K562 (cell line): ENCODE measurements at regions not wholly inside any gene's neighbourhood (a gene's known extent, or its start where the extent isn't known, plus 50 kb on each side); places are given as distances from the start of the nearest gene placed in this dataset.

ENCODE experiments used
- ATAC-seq: fragments of 200-7000 bp; cut with Tn5 transposase; 3 replicates; pipeline ENCODE4 v1.9.1; 2020; ENCODE audit warnings: moderate library complexity
- BruUV-seq: library from RNA; stranded (reverse); fragments of 400-500 nt; replicated peaks from 2 replicates; lab custom pipeline; 2021; lab: Mats Ljungman, UMichigan
- CTCF ChIA-PET: fragments of 300-600 bp; formaldehyde crosslinking; extraction: SDS; loops from one replicate; lab custom pipeline; 2021; ENCODE audit warnings: low intra/inter-chr PET ratio; lab: Yijun Ruan, JAX
- POLR2A ChIA-PET: fragments of 300-600, 350-650 bp; sonication (Branson Sonifier 250); formaldehyde crosslinking; extraction: SDS; loops from one replicate; lab custom pipeline; 2021; ENCODE audit warnings: antibody characterized with exemption, inconsistent platforms; lab: Yijun Ruan, JAX
- DNase-seq, 4 experiments: peaks; one replicate each; pipeline versions ENCODE4 v3.0.0 to v3.0.0-alpha.2; 2011 to 2018; ENCODE audit warnings: low spot score in 3 of 4, mixed read lengths in 3 of 4; ENCODE audit errors: extremely low read depth in 1 of 4
- FAIRE-seq: peaks from 2 replicates; lab custom pipeline; 2011; peaks lifted over from hg19 to GRCh38; lab: Jason Lieb, UNC
- H2AFZ ChIP-seq: 2 replicates; pipeline ENCODE4 v1.6.0; 2011; ENCODE audit warnings: low read depth, low read length, control low read depth, inconsistent platforms
- H3K27ac ChIP-seq: fragments of 200-600 bp; 3 replicates; pipeline ENCODE4 v1.8.0; 2011; ENCODE audit warnings: low read depth, mild to moderate bottlenecking, control low read depth, inconsistent platforms, low read length, moderate library complexity, mixed read lengths; ENCODE audit errors: extremely low read depth
- H3K27me3 ChIP-seq, 2 experiments: fragments of 300-600 bp in 1 of 2; 2 replicates in 1 of 2; 3 replicates in 1 of 2; pipeline versions ENCODE4 v1.6.0 to v1.8.0; 2011; ENCODE audit warnings: inconsistent platforms in 2 of 2, low read length in 2 of 2, mild to moderate bottlenecking in 1 of 2, mixed read lengths in 1 of 2, moderate library complexity in 1 of 2; ENCODE audit not compliant: control insufficient read depth in 2 of 2, insufficient read depth in 2 of 2
- H3K36me3 ChIP-seq: fragments of 300-600 bp; 3 replicates; pipeline ENCODE4 v1.8.0; 2011; ENCODE audit warnings: mild to moderate bottlenecking, low read length, inconsistent platforms; ENCODE audit not compliant: control insufficient read depth, insufficient read depth
- H3K4me1 ChIP-seq, 2 experiments: fragments of 200-600 bp in 1 of 2; replicated peaks in 1 of 2; 2 replicates in 1 of 2; 3 replicates in 1 of 2; pipeline versions ENCODE4 v1.5.1 to v1.8.0; 2011; ENCODE audit warnings: inconsistent platforms in 2 of 2, low read length in 2 of 2, mild to moderate bottlenecking in 1 of 2, mixed read lengths in 1 of 2, moderate library complexity in 1 of 2; ENCODE audit not compliant: control insufficient read depth in 2 of 2, insufficient read depth in 2 of 2
- H3K4me2 ChIP-seq: 2 replicates; pipeline ENCODE4 v1.6.1; 2011; ENCODE audit warnings: low read length, control low read depth, inconsistent platforms, mixed read lengths; ENCODE audit not compliant: insufficient read depth
- H3K4me3 ChIP-seq: fragments of 200-600 bp; sonication (generic), shearing (Covaris generic); 2 replicates; pipeline ENCODE4 v1.5.1; 2016; ENCODE audit warnings: control low read depth, inconsistent platforms
- H3K79me2 ChIP-seq: fragments of 200-600 bp; 3 replicates; pipeline ENCODE4 v1.8.0; 2011; ENCODE audit warnings: low read length, inconsistent platforms; ENCODE audit not compliant: control insufficient read depth, insufficient read depth
- H3K9ac ChIP-seq, 2 experiments: 2 replicates each; pipeline versions ENCODE4 v1.6.0 to v1.6.1; 2011; ENCODE audit warnings: low read depth in 2 of 2, low read length in 2 of 2, control low read depth in 1 of 2, inconsistent platforms in 1 of 2, mild to moderate bottlenecking in 1 of 2, mixed read lengths in 1 of 2; ENCODE audit not compliant: insufficient read depth in 1 of 2
- H3K9me1 ChIP-seq: one replicate; pipeline ENCODE4 v1.6.0; 2011; ENCODE audit warnings: inconsistent platforms, mild to moderate bottlenecking, low read length, moderate library complexity; ENCODE audit not compliant: control insufficient read depth, insufficient read depth
- H3K9me3 ChIP-seq: replicated peaks from 2 replicates; pipeline ENCODE4 v1.5.1; 2011; ENCODE audit warnings: low read depth, low read length, inconsistent platforms; ENCODE audit not compliant: control insufficient read depth, insufficient read depth
- H4K20me1 ChIP-seq: replicated peaks from 2 replicates; pipeline ENCODE4 v1.6.1; 2011; ENCODE audit warnings: low read length, inconsistent platforms, mixed read lengths; ENCODE audit not compliant: control insufficient read depth, insufficient read depth
- ATF6 ChIP-seq: sonication (generic); formaldehyde crosslinking; IDR thresholded peaks from 2 replicates; pipeline ENCODE4 v1.4.0; 2020; ENCODE audit warnings: mild to moderate bottlenecking, missing genetic modification reagents
- BRD4 ChIP-seq: fragments of 200-600 bp; sonication (generic); IDR thresholded peaks from 2 replicates; pipeline ENCODE4 v1.6.1; 2017; ENCODE audit warnings: inconsistent platforms
- ERF ChIP-seq: fragments of 450-650 bp; formaldehyde crosslinking; IDR thresholded peaks from 2 replicates; pipeline ENCODE4 v1.4.0; 2020; ENCODE audit warnings: mild to moderate bottlenecking, mixed read lengths
- ETV5 ChIP-seq: sonication (generic); formaldehyde crosslinking; IDR thresholded peaks from 2 replicates; pipeline ENCODE4 v1.4.0; 2020; ENCODE audit warnings: low read depth, mild to moderate bottlenecking, missing genetic modification reagents
- TAF1 ChIP-seq: IDR thresholded peaks from 2 replicates; pipeline ENCODE4 v1.6.1; 2011; ENCODE audit warnings: mild to moderate bottlenecking, low read length, moderate library complexity; ENCODE audit not compliant: insufficient read depth, control insufficient read depth, severe bottlenecking; ENCODE audit errors: extremely low read depth
- ZNF140 ChIP-seq: fragments of 250-450 bp; sonication (Bioruptor Pico); IDR thresholded peaks from 2 replicates; pipeline ENCODE4 v1.8.0; 2021; ENCODE audit warnings: moderate library complexity, mild to moderate bottlenecking, inconsistent platforms
- ZNF79 ChIP-seq: fragments of 250-450 bp; sonication (Bioruptor Pico); IDR thresholded peaks from 2 replicates; pipeline ENCODE4 v1.4.0; 2020; ENCODE audit warnings: low read depth, mild to moderate bottlenecking, moderate library complexity
- WGBS: fragments of 100-300 bp; shearing (Covaris generic); methylation state at CpG from one replicate; pipeline ENCODE4 v1.1.6; 2016; ENCODE audit warnings: low coverage, mixed read lengths; ENCODE audit not compliant: insufficient coverage; ENCODE audit errors: missing lambda C conversion rate; 5-methylcytosine and 5-hydroxymethylcytosine counted together
- in situ Hi-C: fragments of 300-500 bp; cut with MboI; formaldehyde crosslinking; loops from 4 replicates; pipeline ENCODE4 v1.15.0; 2018; ENCODE audit warnings: inconsistent platforms, mixed read lengths
- intact Hi-C: fragments of 100-400 bp; cut with micrococcal nuclease; formaldehyde crosslinking; loops from 2 replicates; pipeline ENCODE4 v1.14.2; 2022

- Histone ChIP-seq H3K4me3 (no peak overlapping the region), H3K4me2 (no peak overlapping the region), H3K9me1 (no peaks in the 10 kb centered on the region), H3K36me3 (no peaks in the 10 kb centered on the region), H4K20me1 (no peaks in the 10 kb centered on the region), H3K9me3 (no peaks in the 10 kb centered on the region), H2AFZ (no peak overlapping the region), H3K4me1 (no peaks in the 10 kb centered on the region), H3K27me3 (peaks cover 0 to 21% of the 10 kb centered on the region in 2 experiments; a peak in 2 of 5 replicates), H3K9ac (no peak overlapping the region), H3K27ac (no peak overlapping the region), H3K79me2 (no peaks in the 10 kb centered on the region)
- WGBS = 0% methylated on average over 13 of the region's 14 CpGs
- no peak for TF ChIP-seq TAF1
- TF ChIP-seq ERF (CRISPR knock-in tag) = no peak
- no peak for TF ChIP-seq ZNF79 (CRISPR knock-in tag)
- no peak for TF ChIP-seq ETV5 (CRISPR knock-in tag)
- TF ChIP-seq ATF6 (CRISPR knock-in tag) = no peak
- TF ChIP-seq ZNF140 (CRISPR knock-in tag) = no peak
- TF ChIP-seq BRD4 = no peak
- ChIA-PET POLR2A (interaction anchor here (0.5 kb wide), 1 partner anchor 369 kb away, joined by 3 read pairs; no protein-coding TSS in a partner anchor), CTCF (no interaction called here)
- ATAC-seq (no peak), DNase-seq (no peak), FAIRE-seq (no peak)
- in situ Hi-C loops (no loop called here), intact Hi-C loops (no loop called here)
- BruUV-seq = no TSS peak
Observed at GRCh38 chr10:131833446-131834080, 67.2 kb upstream of the PPP2R2D start.
